SK-MEL-5 (cell line): ENCODE measurements at regions not wholly inside any gene's neighbourhood (a gene's known extent, or its start where the extent isn't known, plus 50 kb on each side); places are given as distances from the start of the nearest gene placed in this dataset.

Experiments
- DNase-seq: peaks from one replicate; pipeline ENCODE4 v3.0.0-alpha.2; 2016; ENCODE audit warnings: low read depth, low spot score
- in situ Hi-C: cut with HindIII; loops from 2 replicates; pipeline ENCODE4 v1.10.0; 2016; ENCODE audit warnings: low sequenced_read_pairs, high pct_unique_total_duplicates, low pct_unique_long_range_greater_than_20kb

DNA sequence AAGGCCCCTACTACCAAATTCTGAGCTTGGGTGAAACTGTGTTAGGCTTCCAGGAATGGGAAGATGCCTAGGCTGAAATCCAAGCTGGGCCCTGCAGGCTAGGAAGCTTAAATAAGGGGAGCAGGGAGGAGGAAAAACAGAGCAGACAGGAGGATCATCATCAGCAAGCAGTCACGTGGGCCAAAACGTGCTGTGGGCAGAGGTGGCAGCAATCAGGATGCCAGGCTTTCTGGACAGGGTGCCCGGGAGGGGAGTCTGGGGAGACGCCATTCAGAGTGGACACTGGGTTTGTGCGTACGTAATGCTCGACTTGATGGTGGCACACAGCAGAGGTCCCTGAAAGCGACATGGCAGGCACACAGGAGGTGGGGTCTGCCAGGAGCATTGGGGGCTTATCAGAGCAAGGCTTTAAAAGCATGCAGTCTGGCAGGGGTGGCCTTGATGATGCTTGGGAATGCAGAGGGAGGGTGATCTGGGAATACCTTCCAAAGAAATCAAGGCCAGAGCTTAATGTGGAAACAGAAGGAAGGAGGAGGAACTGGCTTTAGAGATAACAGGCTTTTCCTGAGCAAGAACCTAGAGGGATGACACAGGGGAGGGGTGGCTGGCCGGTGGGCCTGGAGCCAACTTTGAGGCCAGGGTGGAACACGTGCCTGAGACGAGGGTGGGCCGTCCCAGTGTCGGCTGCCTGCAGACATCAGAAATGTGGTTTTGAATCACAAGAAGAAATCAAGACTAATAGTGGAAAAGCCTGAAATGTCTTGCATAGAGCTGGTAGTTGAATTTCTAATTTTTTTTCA lies 212.5 kb downstream of the GADD45G start:
- in situ Hi-C loops: no loop called here
- DNase-seq: no peak

DNA sequence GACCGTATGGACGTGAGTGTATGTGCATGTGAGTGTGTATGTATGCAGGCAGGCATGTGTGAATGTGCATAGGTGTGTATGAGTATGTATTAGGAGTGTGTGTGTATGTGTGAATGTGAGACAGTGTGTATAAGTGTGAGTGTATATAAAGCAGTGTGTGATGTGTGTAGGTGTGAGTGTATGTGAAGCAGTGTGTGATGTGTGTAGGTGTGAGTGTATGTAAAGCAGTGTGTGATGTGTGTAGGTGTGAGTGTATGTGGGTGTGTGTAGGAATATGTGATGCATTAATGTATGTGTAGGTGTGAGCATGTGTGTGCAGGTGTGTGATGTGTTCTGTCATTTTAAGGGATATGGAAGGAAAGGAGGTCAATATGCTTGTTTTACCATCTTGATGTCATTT lies 215.5 kb downstream of the GADD45G start:
- in situ Hi-C loops: no loop called here
- no peak for DNase-seq

DNA sequence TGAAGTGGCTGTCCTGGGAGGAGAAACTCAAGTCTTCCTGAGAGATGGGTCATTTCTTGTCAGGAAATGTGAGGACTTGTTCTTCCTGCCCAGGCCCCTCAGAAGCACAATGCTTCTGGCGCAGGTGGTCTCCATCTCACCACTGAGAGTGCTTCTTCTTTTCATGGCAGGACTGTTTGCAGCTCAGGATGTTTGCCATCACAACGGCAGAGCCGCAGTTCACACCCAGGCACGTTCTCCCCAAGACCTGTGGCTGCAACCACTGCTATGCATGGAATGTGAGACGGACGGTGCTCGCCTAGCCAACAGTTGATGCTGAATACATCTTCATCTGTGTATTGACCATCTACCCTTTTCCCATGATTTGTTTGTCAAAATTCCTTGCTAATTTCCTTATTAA lies 216.3 kb downstream of the GADD45G start:
- in situ Hi-C loops: no loop called here

DNA sequence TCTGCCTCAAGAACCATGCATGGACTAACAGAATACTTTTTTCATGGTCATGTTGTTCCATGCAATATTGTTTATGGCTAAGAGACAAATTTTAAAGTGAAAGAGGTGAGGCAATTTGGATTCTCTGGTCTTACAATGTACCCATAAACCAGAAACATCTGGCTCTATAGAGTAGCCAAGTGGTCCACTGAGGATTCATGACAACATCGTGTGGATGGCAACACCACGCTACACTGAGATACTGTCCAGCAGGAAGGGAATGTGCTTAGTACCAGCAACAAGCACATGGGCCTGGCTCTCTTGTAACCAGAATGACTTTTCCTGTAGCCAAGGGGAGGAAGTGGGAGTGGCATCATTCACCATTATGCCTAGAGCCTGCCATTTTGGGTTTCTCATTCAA lies 218.2 kb downstream of the GADD45G start:
- in situ Hi-C loops: no loop called here
- DNase-seq: no peak

More for the DNA sequence above, 216.3 kb downstream of the GADD45G start:
- DNase-seq: no peak

DNA sequence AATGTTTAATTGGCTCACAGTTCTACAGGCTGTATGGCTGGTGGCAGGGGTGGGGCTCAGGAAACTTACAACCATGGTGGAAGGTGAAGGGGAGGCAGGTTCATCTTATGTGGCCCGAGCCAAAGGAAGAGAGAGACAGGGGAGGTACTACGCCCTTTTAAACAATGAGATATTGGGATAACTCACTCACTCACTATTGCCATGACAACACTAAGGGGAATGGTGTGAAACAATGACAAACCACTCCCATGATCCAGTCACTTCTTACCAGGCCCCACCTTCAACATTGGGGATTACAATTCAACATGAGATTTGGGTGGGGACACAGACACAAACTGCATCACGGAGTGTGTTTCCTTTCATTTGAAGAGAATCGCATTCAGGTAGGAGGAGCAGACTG lies 220.9 kb downstream of the GADD45G start:
- no peak for DNase-seq
- in situ Hi-C loops: no loop called here

DNA sequence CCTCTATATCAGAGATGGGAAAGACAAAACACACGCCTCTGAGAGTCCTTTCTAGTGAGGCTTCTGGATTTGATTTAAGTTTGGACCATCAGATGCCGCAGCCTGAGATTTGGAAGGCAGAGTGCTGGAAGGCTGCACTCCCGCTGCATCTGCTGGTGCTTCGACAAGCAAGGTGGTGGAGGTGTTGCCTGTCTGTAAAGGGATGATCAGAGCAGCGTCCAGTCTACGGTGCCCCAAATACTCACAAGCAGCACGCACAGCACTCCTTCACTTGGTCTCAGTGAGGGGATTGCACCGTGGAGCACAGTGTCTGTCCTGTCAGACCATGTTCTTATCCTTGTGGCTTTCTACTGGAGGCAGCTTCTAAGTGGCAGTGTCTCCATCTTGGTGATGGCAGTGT lies 221.4 kb downstream of the GADD45G start:
- in situ Hi-C loops: no loop called here
- DNase-seq: no peak

DNA sequence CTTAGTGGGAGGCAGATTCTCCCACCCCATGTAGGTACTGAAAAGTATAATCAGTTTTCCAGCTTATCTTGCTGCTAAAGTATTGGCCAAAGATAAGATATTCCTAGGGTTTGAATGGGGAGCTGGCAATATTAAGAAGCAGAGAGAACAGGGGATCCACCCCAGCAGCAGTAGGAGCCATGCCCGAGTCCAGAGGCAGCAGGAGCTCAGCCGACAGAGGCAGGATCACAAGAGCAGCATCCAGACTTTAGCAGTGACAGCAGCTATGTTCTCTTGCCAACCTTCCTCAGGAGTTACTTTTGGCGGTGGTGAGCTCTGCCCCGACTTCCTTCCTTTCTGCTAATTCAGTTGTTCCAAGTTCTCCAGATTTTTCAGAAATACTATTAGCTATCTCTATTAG lies 224.5 kb downstream of the GADD45G start:
- no peak for DNase-seq
- in situ Hi-C loops: no loop called here

DNA sequence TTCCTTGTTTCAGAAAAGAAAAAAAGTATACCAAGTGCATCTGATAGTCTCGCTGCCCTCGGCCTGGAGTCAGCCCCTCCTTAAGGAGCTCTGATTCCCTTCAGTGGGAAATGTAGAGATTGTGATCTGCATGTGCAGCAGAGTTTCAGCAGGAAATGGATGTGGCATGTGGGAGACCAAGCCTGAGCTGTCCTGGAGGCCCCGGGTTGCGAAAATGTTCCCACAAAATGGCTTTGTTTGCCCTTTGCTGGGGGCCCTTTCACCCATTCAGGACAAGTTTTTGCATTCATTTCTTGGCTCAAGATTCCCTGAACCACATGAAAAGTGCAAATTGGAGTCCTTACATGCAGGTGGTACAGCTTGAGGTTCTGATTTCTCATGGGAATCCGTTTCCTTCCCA lies 230.9 kb downstream of the GADD45G start:
- in situ Hi-C loops: no loop called here
- DNase-seq: no peak

DNA sequence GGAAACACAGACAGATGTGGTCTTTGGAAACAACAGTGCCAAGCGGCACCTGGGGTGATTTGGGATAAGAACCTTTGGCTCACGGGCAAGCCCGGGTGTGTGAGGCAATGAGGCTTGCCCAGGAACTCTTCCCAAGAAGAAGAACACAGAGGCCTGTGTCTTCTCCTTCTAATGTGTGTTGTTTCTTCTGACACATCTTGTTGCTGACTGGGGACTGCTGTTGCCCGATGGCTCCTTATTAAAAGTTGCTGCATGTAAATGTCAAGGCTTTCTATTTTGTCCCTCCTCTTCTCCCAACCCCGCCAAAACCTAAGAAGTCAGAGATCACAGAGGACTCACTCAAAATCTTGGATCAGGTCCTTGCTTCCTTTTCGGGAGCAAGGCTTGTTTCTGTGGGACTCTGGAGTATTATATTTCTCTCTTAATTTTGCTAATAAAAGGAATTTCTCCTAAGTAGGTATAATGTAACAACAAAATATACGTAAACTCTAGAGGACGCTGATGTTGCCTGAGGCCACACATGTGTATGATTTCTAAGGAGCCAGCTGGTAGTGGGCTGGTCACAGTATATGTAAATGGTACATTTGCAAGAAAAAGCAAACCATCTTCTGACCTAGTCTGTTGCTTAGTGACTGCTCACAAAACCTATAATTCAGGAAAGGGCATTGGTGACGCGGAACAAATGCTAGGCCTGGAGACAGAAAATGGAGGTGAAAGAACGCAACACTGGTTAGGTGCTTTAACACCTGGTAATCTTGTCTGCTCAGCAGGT lies 232.5 kb downstream of the GADD45G start:
- DNase-seq: no peak
- in situ Hi-C loops: no loop called here

DNA sequence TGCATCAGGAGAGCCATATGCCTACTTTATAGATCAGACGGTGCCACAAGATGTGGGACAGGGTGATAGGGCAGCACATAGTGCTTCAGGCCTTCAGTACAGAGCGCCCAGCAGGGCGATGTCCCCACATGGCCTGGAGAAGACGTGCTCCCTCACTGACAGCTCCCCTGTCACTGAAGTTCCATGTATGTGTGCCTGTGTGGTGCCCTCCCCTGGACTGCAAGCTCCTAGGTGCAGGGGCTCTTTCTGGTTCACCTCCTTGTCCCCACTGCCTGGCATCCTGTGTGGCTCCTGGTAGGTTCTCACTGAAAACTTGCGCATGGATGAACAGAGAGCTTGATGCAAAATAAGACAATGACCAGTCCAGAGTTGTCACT lies 233.1 kb downstream of the GADD45G start:
- in situ Hi-C loops: no loop called here

DNA sequence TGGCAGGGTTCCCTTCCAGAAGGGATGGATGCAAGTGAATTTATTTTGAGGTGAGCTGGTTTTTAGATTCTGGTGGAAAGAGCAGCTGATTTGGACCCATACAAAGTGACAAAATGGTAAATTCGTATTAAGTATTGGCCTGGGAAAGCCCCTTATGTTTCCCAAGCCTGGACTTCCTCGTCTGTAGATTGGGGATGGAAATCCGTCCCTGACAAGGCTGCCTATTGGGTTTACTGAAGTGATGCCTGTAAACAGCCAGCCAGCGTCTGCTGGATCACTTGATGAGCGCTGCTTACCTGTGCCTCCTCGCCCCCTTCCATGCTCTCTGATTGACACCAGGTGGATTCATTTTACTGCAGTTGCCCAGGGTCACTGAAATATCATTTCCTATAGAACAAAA lies 233.8 kb downstream of the GADD45G start:
- DNase-seq: no peak
- in situ Hi-C loops: no loop called here

More for the DNA sequence above, 233.1 kb downstream of the GADD45G start:
- DNase-seq: no peak

DNA sequence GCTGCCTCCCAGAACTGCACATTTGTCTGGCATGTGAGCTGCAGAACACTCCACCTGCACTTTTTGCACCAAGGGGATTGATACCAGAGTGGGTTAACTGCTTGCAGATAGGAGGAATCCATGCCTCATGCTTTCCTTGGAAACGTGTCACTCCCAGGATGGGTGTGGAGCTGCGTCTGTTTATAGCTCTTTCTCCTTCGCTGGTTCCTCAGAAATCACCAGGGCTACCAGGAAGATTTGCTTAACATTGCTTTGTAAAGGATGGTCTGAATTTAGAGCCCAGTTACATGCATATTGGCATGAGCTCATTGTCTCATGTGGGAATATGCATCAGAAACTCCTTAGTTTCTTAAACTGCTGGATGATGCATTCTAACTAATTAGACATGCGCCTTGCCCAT lies 234.6 kb downstream of the GADD45G start:
- no peak for DNase-seq
- in situ Hi-C loops: no loop called here

DNA sequence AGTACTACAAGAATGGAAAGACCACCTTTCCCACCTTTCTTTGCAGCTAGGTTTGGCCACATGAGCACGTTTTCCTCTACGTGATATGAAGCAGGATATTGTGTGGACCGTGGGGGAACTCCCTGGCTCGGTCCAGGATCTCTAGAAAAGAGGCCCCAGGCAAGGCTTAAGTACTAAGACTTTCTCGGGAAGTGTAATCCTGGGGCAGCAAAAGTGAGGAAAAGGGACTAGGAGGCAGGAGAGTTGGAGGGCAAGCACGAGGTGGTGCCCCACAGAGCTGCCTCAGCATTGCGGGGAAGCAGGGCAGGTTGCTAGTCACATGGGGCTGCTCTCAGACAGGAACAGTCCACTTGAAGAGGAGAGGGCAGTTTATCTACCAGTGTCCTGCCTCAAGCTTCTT lies 235.1 kb downstream of the GADD45G start:
- in situ Hi-C loops: no loop called here

DNA sequence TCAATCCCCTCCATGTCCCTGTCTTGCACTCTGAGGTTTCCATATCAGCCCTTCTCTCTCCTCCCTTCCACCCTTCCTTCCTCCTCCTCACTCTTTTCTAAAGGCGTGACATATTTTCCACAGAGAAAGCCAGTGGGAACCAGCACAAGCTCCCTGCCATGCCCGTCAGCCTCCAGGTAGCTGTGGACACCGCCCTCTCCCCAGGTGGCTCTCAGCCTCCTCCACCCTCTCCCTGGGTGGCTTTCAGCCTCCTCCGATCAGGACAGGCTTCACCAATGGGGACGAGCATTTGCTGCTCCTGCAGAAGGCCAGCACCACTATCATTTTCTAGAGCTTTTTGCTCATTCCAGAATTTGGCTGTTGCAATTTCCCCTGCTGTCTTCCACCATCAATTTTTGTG lies 236.6 kb downstream of the GADD45G start:
- DNase-seq: no peak

More for the DNA sequence above, 235.1 kb downstream of the GADD45G start:
- DNase-seq: no peak

DNA sequence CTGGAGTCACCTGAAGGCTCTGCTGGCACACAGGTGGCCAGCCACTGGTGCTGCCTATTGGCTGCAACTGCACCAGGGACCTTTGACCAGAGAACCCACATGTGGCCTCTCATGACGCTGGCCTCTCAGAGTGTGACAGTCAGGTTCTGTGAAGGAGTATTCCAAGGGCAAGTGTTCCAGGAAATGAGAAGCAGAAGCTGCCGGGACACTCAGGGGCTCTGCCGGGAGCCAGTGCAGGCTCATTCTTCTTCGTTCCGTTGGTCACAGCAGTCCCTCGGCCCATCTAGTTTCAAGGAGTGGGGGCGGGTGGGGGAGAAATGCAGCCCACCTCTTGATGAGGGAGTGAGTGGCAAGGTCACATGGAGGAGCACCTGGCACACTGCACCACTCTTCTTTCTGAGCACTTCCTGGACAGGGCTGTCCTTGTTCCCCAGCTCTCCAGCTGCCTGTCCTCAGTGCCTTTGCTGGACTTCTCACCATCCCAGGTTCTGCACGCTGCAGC lies 237.5 kb downstream of the GADD45G start:
- no peak for DNase-seq
- in situ Hi-C loops: no loop called here

More for the DNA sequence above, 236.6 kb downstream of the GADD45G start:
- in situ Hi-C loops: no loop called here

DNA sequence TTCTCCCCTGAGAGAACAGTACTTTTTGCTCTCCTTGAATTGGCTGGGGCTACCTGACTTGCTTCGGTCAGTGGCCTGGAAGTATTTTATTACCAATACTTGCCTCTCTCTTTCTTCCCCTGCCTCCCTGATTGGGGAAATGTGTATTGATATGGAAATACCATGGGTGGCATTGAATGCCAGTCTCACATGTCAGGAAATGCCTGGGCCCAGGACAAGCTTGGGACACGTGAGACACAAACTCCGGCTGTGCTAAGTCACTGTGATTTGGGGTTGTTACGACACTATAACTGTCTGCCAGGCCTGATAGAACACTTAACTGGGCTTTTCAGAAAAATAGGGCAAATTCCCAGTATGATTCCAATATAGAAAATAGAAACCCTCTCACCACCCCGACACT lies 238.3 kb downstream of the GADD45G start:
- DNase-seq: no peak
- in situ Hi-C loops: no loop called here

DNA sequence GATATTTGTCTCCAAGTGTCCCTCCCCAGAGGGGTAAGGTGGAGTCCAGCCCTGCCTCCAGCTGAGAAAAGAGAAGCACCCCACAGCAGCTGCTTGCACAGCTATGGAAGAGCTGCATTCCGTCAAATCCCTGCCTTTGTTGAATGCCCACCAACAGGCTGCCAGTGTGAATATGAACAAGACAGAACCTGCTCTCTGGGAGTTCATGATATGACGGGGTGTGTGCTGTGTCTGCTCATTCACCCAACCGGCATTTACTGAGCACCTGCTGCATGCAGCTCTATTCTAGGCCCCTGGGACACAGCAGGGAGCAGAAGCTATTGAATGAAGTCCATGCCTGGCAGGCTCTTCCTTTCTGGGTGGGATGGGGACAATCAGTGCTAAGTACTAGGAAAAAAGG lies 238.8 kb downstream of the GADD45G start:
- in situ Hi-C loops: no loop called here
- no peak for DNase-seq

DNA sequence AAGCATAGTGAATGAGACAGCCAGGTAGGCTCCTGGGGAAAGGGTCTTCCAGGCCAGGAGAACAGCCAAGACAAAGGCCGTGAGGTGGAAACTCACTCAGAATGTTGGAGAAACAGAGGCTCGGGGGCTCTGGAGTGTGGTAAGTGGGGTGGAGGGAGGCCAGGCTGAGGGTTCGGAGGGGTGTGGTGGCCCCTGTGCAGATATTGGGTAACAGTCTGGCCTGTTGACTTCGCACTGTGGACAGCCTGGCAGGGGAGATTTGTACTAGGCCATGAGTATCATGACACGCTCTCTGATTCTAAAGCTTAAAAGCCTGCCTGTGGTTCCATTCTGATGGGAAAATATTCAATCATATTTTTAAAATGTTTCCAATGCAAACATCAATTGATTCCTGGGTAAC lies 239.3 kb downstream of the GADD45G start:
- DNase-seq: no peak
- in situ Hi-C loops: no loop called here

DNA sequence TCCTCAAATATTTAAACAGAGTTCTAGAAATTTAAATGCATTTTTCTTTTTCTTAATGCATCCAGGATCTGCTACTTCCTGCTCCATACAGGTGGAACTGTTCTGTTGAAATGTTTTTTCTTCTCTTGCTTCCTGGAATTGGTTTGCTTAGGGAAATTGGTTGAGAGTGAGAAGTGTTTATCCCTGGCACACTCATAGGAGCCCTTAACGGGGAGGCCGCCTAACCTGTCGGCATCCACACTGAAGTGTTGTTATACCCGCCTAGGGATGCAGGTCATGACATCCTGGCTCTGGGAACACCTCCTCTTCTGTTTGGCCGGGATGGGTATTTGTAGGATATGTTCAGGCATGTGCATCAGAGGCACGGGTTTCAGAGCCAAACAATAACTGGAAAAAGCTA lies 239.7 kb downstream of the GADD45G start:
- DNase-seq: no peak
- in situ Hi-C loops: no loop called here
